H9 (cell line): ENCODE measurements at regions not wholly inside any gene's neighbourhood (a gene's known extent, or its start where the extent isn't known, plus 50 kb on each side); places are given as distances from the start of the nearest gene placed in this dataset.

ENCODE experiments used
- DNase-seq: peaks from one replicate; pipeline ENCODE4 v3.0.0-alpha.2; 2017
- H2AFZ ChIP-seq: one replicate; pipeline ENCODE4 v1.6.1; 2013; ENCODE audit warnings: mild to moderate bottlenecking, low read length, control low read depth, moderate library complexity
- H2AK5ac ChIP-seq: 2 replicates; pipeline ENCODE4 v1.6.1; 2013; ENCODE audit warnings: low read length, control low read depth, mixed read lengths; ENCODE audit not compliant: insufficient read length
- H2BK120ac ChIP-seq: one replicate; pipeline ENCODE4 v1.6.1; 2013; ENCODE audit warnings: low read depth, mild to moderate bottlenecking, low read length, control low read depth, inconsistent platforms; ENCODE audit not compliant: poor library complexity, severe bottlenecking
- H2BK12ac ChIP-seq: 2 replicates; pipeline ENCODE4 v1.6.1; 2013; ENCODE audit warnings: low read length, control low read depth, mixed read lengths, low read depth; ENCODE audit not compliant: insufficient read length
- H2BK15ac ChIP-seq: 2 replicates; pipeline ENCODE4 v1.6.1; 2013; ENCODE audit warnings: low read depth, low read length, control low read depth
- H2BK20ac ChIP-seq: one replicate; pipeline ENCODE4 v1.6.1; 2013; ENCODE audit warnings: low read depth, mild to moderate bottlenecking, low read length, control low read depth, inconsistent platforms; ENCODE audit not compliant: poor library complexity, severe bottlenecking
- H2BK5ac ChIP-seq: 2 replicates; pipeline ENCODE4 v1.6.1; 2013; ENCODE audit warnings: low read length, control low read depth, mixed read lengths; ENCODE audit not compliant: insufficient read length
- H3K14ac ChIP-seq: 2 replicates; pipeline ENCODE4 v1.6.1; 2013; ENCODE audit warnings: low read length, control low read depth; ENCODE audit not compliant: insufficient read depth
- H3K18ac ChIP-seq: 2 replicates; pipeline ENCODE4 v1.6.1; 2013; ENCODE audit warnings: low read depth, mild to moderate bottlenecking, mixed read lengths, low read length, control low read depth; ENCODE audit not compliant: insufficient read length
- H3K23ac ChIP-seq: 2 replicates; pipeline ENCODE4 v1.6.1; 2013; ENCODE audit warnings: low read length, control low read depth, mixed read lengths, low read depth; ENCODE audit not compliant: insufficient read length
- H3K23me2 ChIP-seq: 2 replicates; pipeline ENCODE4 v1.6.1; 2013; ENCODE audit warnings: low read depth, mild to moderate bottlenecking, mixed read lengths, low read length, control low read depth; ENCODE audit not compliant: insufficient read length, poor library complexity, severe bottlenecking
- H3K27ac ChIP-seq: 2 replicates; pipeline ENCODE4 v1.5.1; 2013; ENCODE audit warnings: low read length, control low read depth, mixed read lengths, low read depth; ENCODE audit not compliant: insufficient read length
- H3K27me3 ChIP-seq: 2 replicates; pipeline ENCODE4 v1.6.1; 2013; ENCODE audit warnings: low read length, control low read depth, inconsistent platforms; ENCODE audit not compliant: insufficient read depth
- H3K4ac ChIP-seq: 2 replicates; pipeline ENCODE4 v1.6.1; 2013; ENCODE audit warnings: low read depth, mild to moderate bottlenecking, control low read depth, inconsistent platforms, low read length, moderate library complexity
- H3K4me1 ChIP-seq: 2 replicates; pipeline ENCODE4 v1.6.1; 2013; ENCODE audit warnings: low read length, control low read depth, inconsistent platforms; ENCODE audit not compliant: insufficient read depth
- H3K4me2 ChIP-seq: 2 replicates; pipeline ENCODE4 v1.6.1; 2013; ENCODE audit warnings: low read length, control low read depth, mixed read lengths; ENCODE audit not compliant: insufficient read length, insufficient read depth
- H3K56ac ChIP-seq: 2 replicates; pipeline ENCODE4 v1.6.1; 2013; ENCODE audit warnings: low read depth, mild to moderate bottlenecking, mixed read lengths, low read length, control low read depth; ENCODE audit not compliant: insufficient read length
- H3K79me1 ChIP-seq: 2 replicates; pipeline ENCODE4 v1.6.1; 2013; ENCODE audit warnings: low read depth, mild to moderate bottlenecking, moderate library complexity, low read length, control low read depth, inconsistent platforms; ENCODE audit not compliant: insufficient read depth, poor library complexity, severe bottlenecking
- H3K79me2 ChIP-seq: 2 replicates; pipeline ENCODE4 v1.6.1; 2013; ENCODE audit warnings: low read length, control low read depth, inconsistent platforms; ENCODE audit not compliant: insufficient read depth
- H3K9ac ChIP-seq: 2 replicates; pipeline ENCODE4 v1.6.1; 2013; ENCODE audit warnings: low read length, control low read depth, mixed read lengths; ENCODE audit not compliant: insufficient read length; ENCODE audit errors: extremely low read depth
- H3K9me3 ChIP-seq: one replicate; pipeline ENCODE4 v1.6.1; 2013; ENCODE audit warnings: low read depth, low read length, inconsistent platforms; ENCODE audit not compliant: control insufficient read depth
- H3T11ph ChIP-seq: one replicate; pipeline ENCODE4 v1.6.1; 2013; ENCODE audit warnings: mild to moderate bottlenecking, low read length, control low read depth, inconsistent platforms
- H4K20me1 ChIP-seq: one replicate; pipeline ENCODE4 v1.6.1; 2013; ENCODE audit not compliant: control insufficient read depth, insufficient read length, insufficient read depth
- H4K5ac ChIP-seq: 2 replicates; pipeline ENCODE4 v1.6.1; 2013; ENCODE audit warnings: low read depth, mild to moderate bottlenecking, mixed read lengths, low read length, control low read depth; ENCODE audit not compliant: insufficient read length
- H4K8ac ChIP-seq: replicated peaks from 2 replicates; pipeline ENCODE4 v1.6.1; 2013; ENCODE audit warnings: low read length, control low read depth, mixed read lengths, low read depth; ENCODE audit not compliant: insufficient read length
- H4K91ac ChIP-seq: 2 replicates; pipeline ENCODE4 v1.6.1; 2013; ENCODE audit warnings: low read depth, mild to moderate bottlenecking, moderate library complexity, mixed read lengths, low read length, control low read depth; ENCODE audit not compliant: insufficient read length
- H3K27ac Mint-ChIP-seq, 3 experiments: 2 replicates in 2 of 3; 3 replicates in 1 of 3; pipeline ENCODE4 v1.8.0; 2020 to 2021; ENCODE audit warnings: mixed read lengths in 3 of 3, mild to moderate bottlenecking in 1 of 3, moderate library complexity in 1 of 3
- H3K27me3 Mint-ChIP-seq: 2 replicates; pipeline ENCODE4 v1.8.0; 2021; ENCODE audit warnings: low read depth, mild to moderate bottlenecking, moderate library complexity, mixed read lengths
- H3K36me3 Mint-ChIP-seq, 3 experiments: 2 replicates in 2 of 3; 3 replicates in 1 of 3; pipeline ENCODE4 v1.8.0; 2020 to 2021; ENCODE audit warnings: low read depth in 3 of 3, mixed read lengths in 3 of 3; ENCODE audit not compliant: insufficient read depth in 1 of 3
- H3K4me1 Mint-ChIP-seq, 2 experiments: 2 replicates each; pipeline ENCODE4 v1.8.0; 2020; ENCODE audit warnings: mixed read lengths in 2 of 2
- H3K4me3 Mint-ChIP-seq, 2 experiments: 2 replicates in 1 of 2; 3 replicates in 1 of 2; pipeline ENCODE4 v1.8.0; 2020 to 2021; ENCODE audit warnings: mild to moderate bottlenecking in 2 of 2, mixed read lengths in 2 of 2, moderate library complexity in 1 of 2
- H3K9me3 Mint-ChIP-seq, 2 experiments: 2 replicates in 1 of 2; 3 replicates in 1 of 2; pipeline ENCODE4 v1.8.0; 2020; ENCODE audit warnings: mild to moderate bottlenecking in 2 of 2, mixed read lengths in 2 of 2, moderate library complexity in 1 of 2
- CTCF ChIP-seq: fragments of 200-600 bp; sonication (generic); conservative IDR thresholded peaks from 3 replicates; pipeline ENCODE4 v1.8.0; 2021; ENCODE audit warnings: antibody characterized with exemption, mild to moderate bottlenecking
- WGBS: extraction: QIAGEN DNeasy Blood & Tissue Kit; methylation state at CpG from one replicate; pipeline ENCODE4 v1.1.7; 2013; ENCODE audit warnings: missing lambda C conversion rate, low lambda C conversion rate, mixed read lengths; ENCODE audit not compliant: insufficient read length; ENCODE audit errors: extremely low coverage; 5-methylcytosine and 5-hydroxymethylcytosine counted together

DNA sequence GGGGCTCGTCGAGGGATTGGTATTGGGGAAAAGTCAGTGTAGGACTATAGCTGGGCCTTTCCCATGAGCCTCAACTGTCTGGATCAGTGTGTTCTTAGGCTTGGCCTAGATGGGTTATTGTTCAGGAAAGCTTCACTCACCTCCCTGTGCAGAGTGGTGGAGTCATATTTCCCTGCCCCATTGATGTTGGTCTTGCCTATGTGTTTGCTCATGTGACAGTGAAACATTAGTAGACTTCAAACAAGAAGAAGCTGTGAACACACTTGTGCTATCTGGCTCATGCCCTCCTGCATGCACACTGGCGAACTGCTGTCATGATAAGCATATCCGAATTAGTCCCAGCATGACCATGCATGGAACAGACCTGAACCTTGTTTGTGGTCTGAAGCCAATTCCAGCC lies 171.1 kb downstream of the DHX35 start:
- Histone ChIP-seq H3K4ac (no peak overlapping the region), H2BK20ac (no peak overlapping the region), H3K14ac (no peak overlapping the region), H2BK5ac (no peak overlapping the region), H2BK12ac (no peak overlapping the region), H3K27me3 (no peaks in the 10 kb centered on the region; the same call in 1 of the 2 replicates), H3K23me2 (no peaks in the 10 kb centered on the region), H3K79me1 (no peaks in the 10 kb centered on the region), H4K20me1 (no peaks in the 10 kb centered on the region), H3K9me3 (no peaks in the 10 kb centered on the region), H4K91ac (no peak overlapping the region), H4K5ac (no peak overlapping the region), H3T11ph (no peak overlapping the region), H3K56ac (no peak overlapping the region), H2BK15ac (no peak overlapping the region), H2BK120ac (no peak overlapping the region), H3K9ac (no peak overlapping the region), H3K27ac (no peak overlapping the region), H3K4me1 (peaks cover 8% of the 10 kb centered on the region; the same call in 1 of the 2 replicates), H2AK5ac (no peak overlapping the region), H3K79me2 (no peaks in the 10 kb centered on the region), H3K4me2 (no peak overlapping the region), H3K23ac (no peak overlapping the region), H2AFZ (no peak overlapping the region), H3K18ac (no peak overlapping the region), H4K8ac (no peak overlapping the region)
- Mint-ChIP-seq H3K36me3 (no peaks in the 10 kb centered on the region), H3K4me1 (peaks cover 12 to 16% of the 10 kb centered on the region in 2 experiments), H3K9me3 (no peaks in the 10 kb centered on the region), H3K4me3 (no peak overlapping the region), H3K27me3 (peaks cover 9% of the 10 kb centered on the region), H3K27ac (no peak overlapping the region)
- TF ChIP-seq CTCF, result no peak
- WGBS, result no CpG with 5 or more reads among the region's 4 CpGs
- no peak for DNase-seq
